ENCODE measurements at regions not wholly inside any gene's neighbourhood (a gene's known extent, or its start where the extent isn't known, plus 50 kb on each side); places are given as distances from the start of the nearest gene placed in this dataset.
"Not testable (repeated sequence)": the region's sequence is repeated elsewhere in the genome, so short reads cannot be mapped to it uniquely, and the experiment has no call there.

GRCh38 chr7:101744588-101744987 lies 72.8 kb upstream of the CUX1 start:
- no peak for DNase-seq

- DNase-seq: no peak
Measured at GRCh38 chr7:101746314-101746713, 71.1 kb upstream of the CUX1 start.

- DNase-seq: no peak
Measured at GRCh38 chr7:101747053-101747878, 70.2 kb upstream of the CUX1 start.

GRCh38 chr7:101747879-101748345 lies 69.5 kb upstream of the CUX1 start:
- no peak for DNase-seq

- no peak for DNase-seq
Measured at GRCh38 chr7:101749891-101750290, 67.5 kb upstream of the CUX1 start.

GRCh38 chr7:101753316-101753715 lies 64.1 kb upstream of the CUX1 start:
- DNase-seq: no peak

GRCh38 chr7:101754424-101755159 lies 62.8 kb upstream of the CUX1 start:
- no peak for DNase-seq

GRCh38 chr7:101757879-101758278 lies 59.5 kb upstream of the CUX1 start:
- DNase-seq: no peak

GRCh38 chr7:101758519-101758918 lies 58.9 kb upstream of the CUX1 start:
- not testable (repeated sequence) for DNase-seq

GRCh38 chr7:101764221-101764620 lies 53.2 kb upstream of the CUX1 start:
- DNase-seq: peak; percentile 45

GRCh38 chr7:101767544-101767943 lies 49.9 kb upstream of the CUX1 start:
- no peak for DNase-seq
